MM.1S (cell line): ENCODE measurements at regions not wholly inside any gene's neighbourhood (a gene's known extent, or its start where the extent isn't known, plus 50 kb on each side); places are given as distances from the start of the nearest gene placed in this dataset.

ENCODE experiments used
- DNase-seq: peaks from one replicate; pipeline ENCODE4 v3.0.0-alpha.2; 2015
- H2AFZ ChIP-seq: fragments of 300-600 bp; sonication (generic); 2 replicates; pipeline ENCODE4 v1.6.0; 2016; ENCODE audit warnings: antibody characterized with exemption, low read length
- H3F3A ChIP-seq: fragments of 300-600 bp; sonication (generic); 2 replicates; pipeline ENCODE4 v1.6.1; 2016; ENCODE audit warnings: mild to moderate bottlenecking, antibody characterized with exemption, low read length, moderate library complexity, mixed read lengths; ENCODE audit not compliant: insufficient read depth
- H3K27ac ChIP-seq: fragments of 300-600 bp; sonication (generic); 2 replicates; pipeline ENCODE4 v1.5.1; 2016; ENCODE audit warnings: mild to moderate bottlenecking, low read length
- H3K27me3 ChIP-seq: fragments of 300-600 bp; sonication (generic); replicated peaks from 2 replicates; pipeline ENCODE4 v1.6.0; 2016; ENCODE audit warnings: low read length; ENCODE audit not compliant: insufficient read depth
- H3K36me3 ChIP-seq: fragments of 300-600 bp; sonication (generic); replicated peaks from 2 replicates; pipeline ENCODE4 v1.6.1; 2016; ENCODE audit warnings: mild to moderate bottlenecking, low read length, mixed read lengths; ENCODE audit not compliant: insufficient read depth
- H3K4me1 ChIP-seq: fragments of 300-600 bp; sonication (generic); 2 replicates; pipeline ENCODE4 v1.6.1; 2016; ENCODE audit warnings: low read length, mixed read lengths
- H3K4me2 ChIP-seq: fragments of 300-600 bp; sonication (generic); 2 replicates; pipeline ENCODE4 v1.6.0; 2016; ENCODE audit warnings: low read depth, low read length
- H3K4me3 ChIP-seq: fragments of 300-600 bp; sonication (generic); 2 replicates; pipeline ENCODE4 v1.5.1; 2016; ENCODE audit warnings: low read length, mixed read lengths
- H3K79me2 ChIP-seq: fragments of 300-600 bp; sonication (generic); 2 replicates; pipeline ENCODE4 v1.6.1; 2016; ENCODE audit warnings: mixed run types, low read length, mixed read lengths
- H3K9ac ChIP-seq: fragments of 300-600 bp; sonication (generic); 2 replicates; pipeline ENCODE4 v1.6.1; 2016; ENCODE audit warnings: low read length, mixed read lengths
- H3K9me2 ChIP-seq: fragments of 300-600 bp; sonication (generic); replicated peaks from 2 replicates; pipeline ENCODE4 v1.6.1; 2016; ENCODE audit warnings: mild to moderate bottlenecking, low read length, mixed read lengths; ENCODE audit not compliant: insufficient read depth
- H3K9me3 ChIP-seq: fragments of 300-600 bp; sonication (generic); replicated peaks from 2 replicates; pipeline ENCODE4 v1.6.1; 2016; ENCODE audit warnings: mild to moderate bottlenecking, low read length, mixed read lengths; ENCODE audit not compliant: insufficient read depth
- H4K20me1 ChIP-seq: fragments of 300-600 bp; sonication (generic); 2 replicates; pipeline ENCODE4 v1.6.1; 2016; ENCODE audit warnings: mild to moderate bottlenecking, low read length, moderate library complexity, mixed read lengths; ENCODE audit not compliant: insufficient read depth
- CTCF ChIP-seq: fragments of 300-600 bp; sonication (generic); IDR thresholded peaks from 2 replicates; pipeline ENCODE4 v1.5.1; 2016; ENCODE audit warnings: antibody characterized with exemption, low read length, mixed read lengths
- EZH2 ChIP-seq: fragments of 300-600 bp; sonication (generic); optimal IDR thresholded peaks from 2 replicates; pipeline ENCODE3; 2017; ENCODE audit warnings: low read depth, mild to moderate bottlenecking, antibody characterized with exemption, low read length, mixed read lengths
- EZH2phosphoT487 ChIP-seq: fragments of 300-600 bp; sonication (generic); IDR thresholded peaks from 2 replicates; pipeline ENCODE4 v1.6.1; 2018; ENCODE audit warnings: antibody characterized with exemption, low read length

DNA sequence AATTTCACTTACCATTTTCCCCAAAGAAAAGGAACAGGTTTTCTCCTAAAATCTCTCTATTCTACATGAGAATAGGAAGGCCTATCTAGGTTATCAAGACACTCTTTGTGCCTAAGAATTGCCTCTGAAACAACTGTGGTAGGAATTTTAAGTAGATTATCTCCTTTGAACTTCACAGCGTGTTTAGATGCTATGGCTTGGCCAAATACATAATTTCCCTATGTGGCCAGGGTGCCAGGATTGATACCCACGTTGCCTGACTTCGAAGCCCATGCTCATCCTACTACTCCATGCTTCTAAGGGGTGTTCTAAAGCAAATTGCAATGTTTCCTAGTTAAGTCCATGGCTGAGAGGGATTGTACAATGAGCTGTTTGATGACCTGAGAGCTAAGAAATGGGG lies 241.5 kb upstream of the FBXO33 start:
- Histone ChIP-seq H3K27ac (no peak overlapping the region), H4K20me1 (no peaks in the 10 kb centered on the region), H3K79me2 (no peaks in the 10 kb centered on the region), H3K9me2 (no peaks in the 10 kb centered on the region), H3K9ac (no peak overlapping the region), H3K9me3 (no peaks in the 10 kb centered on the region), H3F3A (no peaks in the 10 kb centered on the region), H3K4me2 (no peak overlapping the region), H3K36me3 (no peaks in the 10 kb centered on the region), H3K27me3 (no peaks in the 10 kb centered on the region), H2AFZ (no peak overlapping the region), H3K4me3 (no peak overlapping the region), H3K4me1 (no peaks in the 10 kb centered on the region)
- TF ChIP-seq EZH2 (no peak), CTCF (no peak), EZH2phosphoT487 (no peak)
- DNase-seq: no peak

DNA sequence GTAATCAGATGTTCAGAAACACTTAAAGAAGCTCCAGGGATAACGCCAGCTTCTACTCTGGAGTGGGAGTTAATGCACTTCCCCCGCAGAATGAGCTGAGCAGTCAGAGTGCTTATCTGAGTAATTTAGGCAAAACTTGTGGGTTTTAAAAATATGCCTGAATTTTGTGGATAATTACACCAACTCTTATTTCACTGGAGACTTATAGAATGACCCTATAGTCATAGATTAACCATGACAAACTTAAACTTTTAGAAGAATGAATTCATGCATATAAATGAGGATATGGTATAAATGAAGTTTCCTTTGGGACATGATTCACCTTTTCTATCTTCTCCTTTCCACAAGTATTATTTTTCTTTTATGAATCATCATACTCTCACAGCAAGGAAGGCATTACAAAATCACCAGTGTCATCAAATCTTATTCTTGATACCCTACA lies 241.1 kb upstream of the FBXO33 start:
- TF ChIP-seq EZH2 (no peak), EZH2phosphoT487 (no peak), CTCF (no peak)

GRCh38 chr14:39668449-39668848 lies 236.2 kb upstream of the FBXO33 start:
- Histone ChIP-seq H3K4me3 (no peak overlapping the region), H3K4me2 (no peak overlapping the region), H3K27ac (no peak overlapping the region), H3F3A (no peaks in the 10 kb centered on the region), H4K20me1 (no peaks in the 10 kb centered on the region), H3K79me2 (no peaks in the 10 kb centered on the region), H3K9me3 (no peaks in the 10 kb centered on the region), H3K27me3 (no peaks in the 10 kb centered on the region), H3K9me2 (no peaks in the 10 kb centered on the region), H3K9ac (no peak overlapping the region), H3K36me3 (no peaks in the 10 kb centered on the region), H2AFZ (no peak overlapping the region), H3K4me1 (no peaks in the 10 kb centered on the region)
- DNase-seq: no peak
- TF ChIP-seq CTCF (no peak), EZH2 (no peak), EZH2phosphoT487 (no peak)

More for the DNA sequence above, 241.1 kb upstream of the FBXO33 start:
- no peaks in the 10 kb centered on the region for H3F3A ChIP-seq
- H2AFZ ChIP-seq: no peak overlapping the region
- H3K9ac ChIP-seq: no peak overlapping the region
- H4K20me1 ChIP-seq: no peaks in the 10 kb centered on the region
- H3K36me3 ChIP-seq: no peaks in the 10 kb centered on the region
- no peaks in the 10 kb centered on the region for H3K9me3 ChIP-seq
- H3K4me3 ChIP-seq: no peak overlapping the region
- no peak overlapping the region for H3K27ac ChIP-seq
- no peaks in the 10 kb centered on the region for H3K79me2 ChIP-seq
- no peak overlapping the region for H3K4me2 ChIP-seq
- no peaks in the 10 kb centered on the region for H3K27me3 ChIP-seq
- DNase-seq: no peak
- no peaks in the 10 kb centered on the region for H3K4me1 ChIP-seq
- H3K9me2 ChIP-seq: no peaks in the 10 kb centered on the region
